ENCODE measurements at regions not wholly inside any gene's neighbourhood (a gene's known extent, or its start where the extent isn't known, plus 50 kb on each side); places are given as distances from the start of the nearest gene placed in this dataset.
"Not testable (repeated sequence)": the region's sequence is repeated elsewhere in the genome, so short reads cannot be mapped to it uniquely, and the experiment has no call there.

DNA sequence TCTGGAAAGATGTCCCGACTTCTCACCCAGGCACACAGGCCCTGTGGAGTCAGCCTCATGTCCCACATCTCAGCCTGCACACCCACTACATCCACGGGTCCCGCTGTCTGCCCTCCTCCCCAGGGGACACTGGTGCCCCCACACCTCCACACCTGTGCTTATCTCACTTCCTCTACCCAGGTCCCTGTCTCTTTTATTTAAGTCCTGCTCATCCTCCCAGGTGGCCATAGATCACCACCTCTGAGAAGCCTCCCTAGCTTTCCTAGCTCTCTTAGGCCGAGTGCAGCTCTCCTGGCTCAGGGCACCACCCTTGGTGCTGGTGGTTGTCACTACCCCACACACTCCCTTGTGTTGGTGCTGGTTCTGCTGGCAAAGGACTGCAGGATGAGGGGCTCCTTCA, 143.6 kb upstream of the PITX1 start:
- DNase-seq = no peak

DNA sequence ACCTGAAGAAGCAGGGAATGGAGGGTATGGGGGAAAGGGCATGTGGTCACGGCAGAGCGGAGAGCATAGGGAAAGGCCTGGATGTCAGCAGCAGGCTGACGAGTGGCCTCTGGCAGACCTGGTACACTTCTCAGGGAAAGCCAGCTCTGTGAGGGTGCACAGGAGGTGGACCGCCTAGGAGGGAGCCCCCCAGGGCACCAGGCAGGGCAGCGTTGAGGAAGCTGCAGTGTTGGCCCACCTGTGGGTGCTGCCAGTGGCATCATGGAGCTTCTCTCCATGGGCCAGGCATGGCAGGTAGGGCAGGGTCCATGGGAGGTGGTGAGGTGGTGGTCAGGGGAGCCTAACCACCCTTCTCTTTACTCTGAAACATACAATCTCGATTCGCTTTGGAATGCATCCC, 143.0 kb upstream of the PITX1 start:
- no peak for DNase-seq

DNA sequence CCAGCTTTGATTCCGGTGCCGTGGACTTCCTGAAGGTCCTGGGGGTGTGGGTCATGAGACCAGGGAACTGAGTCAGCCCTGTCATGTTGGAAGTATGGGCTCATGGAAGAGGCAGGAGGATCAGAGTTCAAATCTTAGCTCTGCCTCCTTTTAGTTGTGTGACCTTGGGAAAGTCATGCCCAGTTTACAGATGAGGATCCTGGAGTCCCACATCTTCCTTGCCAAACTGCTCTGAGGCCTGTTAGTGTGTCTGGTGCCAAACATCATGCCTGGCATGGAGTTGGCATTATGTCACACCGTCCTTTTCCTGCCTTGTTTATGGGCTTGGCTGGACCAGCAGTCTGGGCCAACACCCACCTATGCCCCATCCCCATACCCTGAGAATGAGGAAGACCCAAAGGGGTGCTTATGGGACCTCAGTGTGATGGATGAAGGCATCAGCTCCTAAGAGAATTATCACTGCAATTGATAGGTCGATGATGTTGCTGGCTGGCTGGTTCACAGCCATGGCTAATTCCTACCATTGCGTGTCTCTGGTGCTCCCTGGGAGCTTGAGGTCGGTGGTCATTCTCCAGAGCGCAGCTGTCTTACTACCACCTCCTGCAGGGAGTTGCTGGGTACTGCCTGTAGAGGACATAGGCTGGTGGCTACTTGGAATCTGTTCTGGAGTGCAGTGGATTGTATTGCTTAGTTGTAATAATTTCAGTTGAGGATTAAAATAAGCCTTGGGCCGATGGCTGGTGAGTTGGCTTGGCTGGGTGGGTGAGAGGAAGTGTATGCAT, 140.5 kb upstream of the PITX1 start:
- DNase-seq = no peak

DNA sequence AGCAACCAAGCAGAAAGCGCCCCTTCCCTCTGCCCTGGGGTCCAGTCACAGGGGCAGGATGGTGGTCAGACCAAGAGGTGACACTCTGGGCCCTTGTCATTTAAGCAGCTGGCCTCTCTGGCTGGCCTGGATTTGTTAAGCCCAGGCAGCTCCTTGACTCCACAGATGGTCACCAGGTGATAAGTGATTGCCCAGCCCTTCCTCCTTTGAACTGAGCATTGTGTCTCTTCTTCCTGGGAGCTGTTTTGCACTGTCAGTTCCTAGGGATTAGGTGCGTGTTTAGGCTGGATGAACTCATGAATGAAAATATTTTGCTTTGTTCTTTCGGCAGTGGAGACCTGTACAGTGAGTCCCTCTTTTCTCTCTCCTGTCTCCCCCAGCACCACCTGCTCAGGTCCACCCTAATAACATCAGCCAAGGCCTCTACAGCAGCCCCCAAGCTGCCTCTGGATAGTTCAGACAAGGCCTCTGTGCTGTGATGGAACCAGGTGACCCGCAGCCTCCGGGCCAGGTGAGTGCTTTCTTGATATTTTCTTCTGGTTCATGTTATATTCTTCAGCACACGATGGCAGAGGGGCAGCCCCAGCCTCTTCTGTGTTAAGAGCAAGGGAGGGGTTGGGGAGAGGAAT, 139.7 kb upstream of the PITX1 start:
- DNase-seq = no peak

DNA sequence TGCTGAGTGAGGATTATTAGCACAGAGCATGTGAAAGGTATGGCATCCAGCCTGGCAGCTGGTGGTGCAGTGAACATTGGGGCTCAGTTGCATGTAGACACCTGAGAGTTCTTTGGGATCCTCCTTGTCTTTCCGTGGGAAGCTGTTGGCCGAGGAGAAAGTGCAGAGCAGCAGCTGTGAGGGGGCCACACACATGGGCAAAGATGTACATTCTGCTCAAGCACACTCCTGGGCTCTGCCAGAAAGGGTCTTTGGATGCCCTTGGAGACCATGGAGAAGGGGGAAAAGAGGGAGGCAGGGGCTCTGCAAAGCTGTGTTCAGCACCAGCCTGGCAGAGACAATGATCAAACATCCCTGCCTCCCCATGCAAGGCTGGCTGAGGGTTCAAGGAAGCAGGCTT, 138.7 kb upstream of the PITX1 start:
- DNase-seq = no peak

DNA sequence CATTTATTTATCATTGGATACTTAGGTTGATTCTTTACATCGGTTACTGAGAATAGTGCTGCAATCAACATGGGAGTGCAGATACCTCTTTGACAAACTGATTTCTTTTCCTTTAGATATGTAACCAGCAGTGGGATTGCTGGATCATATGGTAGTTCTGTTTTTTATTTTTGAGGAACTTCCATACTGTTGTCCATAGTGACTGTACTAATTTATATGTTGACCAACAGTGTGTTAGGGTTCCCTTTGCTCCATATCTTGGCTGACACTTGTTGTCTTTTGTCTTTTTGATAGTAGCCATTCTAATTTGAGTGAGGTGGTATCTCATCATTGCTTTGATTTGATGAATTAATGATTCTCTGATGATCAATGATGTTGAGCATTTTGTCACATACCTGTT, 137.3 kb upstream of the PITX1 start:
- DNase-seq = no peak

DNA sequence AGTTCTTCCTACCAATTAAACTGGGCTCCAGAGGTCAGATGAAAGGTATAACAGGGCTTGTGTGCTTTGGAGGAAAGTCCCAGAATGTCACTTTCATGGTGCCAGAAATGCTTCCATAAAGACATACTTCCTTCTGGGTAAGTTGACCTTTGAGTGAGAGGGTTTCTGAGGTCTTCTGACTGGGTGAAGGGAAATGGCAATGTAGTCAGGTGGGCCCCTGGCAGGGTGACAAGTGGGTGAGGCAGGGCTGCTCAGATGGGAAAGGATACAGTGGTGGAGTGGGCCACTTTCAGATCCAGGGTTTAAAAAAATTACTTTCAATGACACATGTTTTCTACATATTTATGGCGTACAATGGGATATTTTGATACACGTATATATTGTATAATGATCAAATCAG, 136.5 kb upstream of the PITX1 start:
- no peak for DNase-seq

DNA sequence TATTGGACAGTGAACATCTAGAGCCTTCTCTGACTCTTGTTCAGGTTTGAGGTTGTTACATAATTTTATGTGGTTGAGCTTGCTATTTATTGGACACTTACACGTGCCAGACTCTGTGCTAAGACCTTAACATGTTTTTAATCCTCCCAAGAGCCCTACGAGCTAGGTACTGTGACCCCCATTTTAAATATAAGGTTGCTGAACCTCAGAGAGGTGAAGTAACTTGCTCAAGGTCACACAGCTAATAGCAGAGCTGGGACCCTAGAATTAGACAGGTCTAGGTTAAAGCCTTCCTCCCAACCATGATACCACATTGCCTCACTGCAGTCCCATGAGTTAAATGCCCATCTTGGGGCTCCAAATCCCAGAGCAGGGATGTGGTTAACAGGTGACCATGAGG, 135.7 kb upstream of the PITX1 start:
- DNase-seq = no peak

DNA sequence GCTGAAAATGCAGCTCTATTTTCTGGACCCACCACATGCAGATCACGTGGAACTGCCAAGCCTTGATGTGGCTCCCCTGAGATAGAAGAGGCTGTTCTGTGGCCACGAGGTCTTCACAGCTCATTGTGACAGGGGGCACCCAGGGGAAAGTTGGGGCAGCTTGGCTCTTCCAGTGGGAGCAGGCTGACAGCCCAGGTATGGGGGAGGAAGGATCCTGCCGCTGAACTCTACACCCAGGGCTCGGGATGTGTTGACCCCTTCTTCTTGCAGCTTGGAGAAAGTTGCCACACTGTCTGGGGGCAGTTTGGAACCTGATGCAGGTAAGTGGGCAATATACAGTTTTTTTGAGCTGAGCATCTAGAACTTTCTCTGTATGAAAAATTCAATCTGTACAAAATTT, 133.6 kb upstream of the PITX1 start:
- DNase-seq = no peak

DNA sequence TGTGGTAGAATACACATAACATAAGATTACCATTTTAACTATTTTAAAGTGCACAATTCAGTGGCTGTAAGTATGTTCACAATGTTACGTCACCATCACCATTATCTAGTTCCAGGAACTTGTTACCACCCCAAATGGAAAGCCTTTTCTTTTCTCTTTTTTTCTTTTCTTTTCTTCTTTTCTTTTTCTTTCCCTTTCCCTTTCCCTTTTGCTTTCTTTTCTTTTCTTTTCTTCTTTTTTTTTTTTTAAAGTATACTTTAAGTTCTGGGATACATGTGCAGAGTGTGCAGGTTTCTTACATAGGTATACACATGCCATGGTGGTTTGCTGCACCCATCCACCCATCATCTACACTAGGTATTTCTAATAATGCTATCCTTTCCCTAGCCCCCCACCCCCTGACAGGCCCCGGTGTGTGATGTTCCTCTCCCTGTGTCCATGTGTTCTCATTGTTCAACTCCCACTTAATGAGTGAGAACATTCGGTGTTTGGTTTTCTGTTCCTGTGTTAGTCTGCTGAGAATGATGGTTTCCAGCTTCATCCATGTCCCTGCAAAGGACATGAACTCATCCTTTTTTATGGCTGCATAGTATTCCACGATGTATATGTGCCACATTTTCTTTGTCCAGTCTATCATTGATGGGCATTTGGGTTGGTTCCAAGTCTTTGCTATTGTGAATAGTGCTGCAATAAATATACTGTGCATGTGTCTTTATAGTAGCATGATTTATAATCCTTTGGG, 131.0 kb upstream of the PITX1 start:
- not testable (repeated sequence) for DNase-seq

DNA sequence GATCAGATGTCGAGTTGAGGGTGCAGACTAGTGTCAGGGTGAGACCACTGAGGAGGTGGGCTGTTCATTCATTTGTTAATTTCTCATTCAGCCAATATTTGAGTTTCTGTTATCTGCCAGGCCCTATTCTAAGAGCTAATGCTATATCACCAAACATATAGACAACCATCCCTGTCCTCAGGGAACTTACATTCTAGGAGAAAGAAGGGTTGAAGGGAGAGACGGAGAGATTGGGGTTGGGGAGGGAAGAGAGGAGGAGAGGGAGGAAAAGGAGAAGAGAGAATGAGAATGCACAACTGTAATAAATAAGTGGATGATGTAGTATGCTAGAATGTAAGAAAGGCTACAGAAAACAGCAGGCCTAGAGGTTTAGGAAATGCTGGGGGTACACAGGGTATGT, 129.9 kb upstream of the PITX1 start:
- no peak for DNase-seq

DNA sequence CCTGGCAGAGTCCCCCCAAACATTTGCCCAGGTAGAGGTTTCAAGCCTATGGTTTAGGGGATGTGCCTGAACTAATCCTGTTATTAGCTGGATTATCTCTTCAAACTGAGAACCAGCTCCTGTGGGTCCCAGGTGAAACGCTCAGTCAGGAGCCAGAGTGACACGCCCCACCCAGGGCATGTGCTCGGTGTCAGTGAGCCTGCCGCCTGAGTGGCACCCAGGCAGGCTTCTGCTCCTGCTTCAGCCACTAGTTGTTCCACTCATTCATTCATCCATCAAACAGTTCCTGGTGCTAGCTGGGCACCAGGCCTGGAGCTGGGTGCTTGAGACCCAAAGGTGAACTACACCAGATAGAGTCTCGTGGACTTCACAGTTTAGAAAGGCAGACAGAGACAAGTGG, 129.4 kb upstream of the PITX1 start:
- DNase-seq = no peak

DNA sequence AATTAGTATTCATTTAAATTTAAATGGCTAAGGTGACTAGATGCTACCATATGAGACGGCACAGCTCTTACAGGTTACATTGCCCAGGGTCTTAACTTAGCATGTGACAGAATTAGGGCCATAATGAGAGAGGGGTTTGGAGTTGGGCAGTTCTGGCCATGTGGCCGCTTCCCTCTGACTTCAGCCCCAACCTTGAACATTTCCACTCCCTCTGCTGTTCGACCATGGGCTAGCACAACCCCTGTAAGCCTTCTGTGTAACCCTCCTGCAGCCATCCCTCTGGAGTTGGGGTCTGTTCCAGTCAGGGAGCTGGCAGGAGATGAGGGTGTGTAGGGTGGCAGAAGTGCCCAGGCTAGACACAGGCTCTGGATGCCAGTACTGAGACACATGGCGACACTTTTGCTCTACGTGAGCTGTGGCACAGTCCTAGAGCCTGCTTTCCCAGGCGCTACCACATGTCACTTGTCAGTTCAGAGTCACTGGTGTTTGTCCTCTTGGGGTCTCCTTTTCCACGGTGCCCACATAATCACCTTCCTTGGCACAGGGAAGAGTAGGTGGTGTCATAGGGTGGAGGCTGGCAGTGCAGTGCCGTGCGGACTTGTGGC, 128.7 kb upstream of the PITX1 start:
- DNase-seq = no peak

DNA sequence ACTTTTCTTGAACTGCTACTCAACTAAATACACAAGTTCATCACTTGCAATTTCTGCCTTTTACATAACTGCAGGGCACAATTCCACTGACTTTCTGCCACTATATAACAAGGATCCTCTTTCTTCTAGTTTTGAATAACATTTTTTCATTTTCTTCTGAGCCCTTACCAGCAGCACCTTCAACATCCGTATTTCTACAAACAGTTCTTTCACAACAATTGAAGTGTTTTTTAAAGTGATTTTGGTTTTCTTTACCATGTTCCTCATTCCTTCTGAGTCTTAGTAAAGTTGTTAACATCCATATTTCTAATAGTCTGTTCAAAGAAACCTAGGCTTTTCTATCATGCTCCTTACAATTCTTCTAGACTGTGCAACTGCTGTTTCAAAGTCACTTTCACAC, 127.2 kb upstream of the PITX1 start:
- no peak for DNase-seq

DNA sequence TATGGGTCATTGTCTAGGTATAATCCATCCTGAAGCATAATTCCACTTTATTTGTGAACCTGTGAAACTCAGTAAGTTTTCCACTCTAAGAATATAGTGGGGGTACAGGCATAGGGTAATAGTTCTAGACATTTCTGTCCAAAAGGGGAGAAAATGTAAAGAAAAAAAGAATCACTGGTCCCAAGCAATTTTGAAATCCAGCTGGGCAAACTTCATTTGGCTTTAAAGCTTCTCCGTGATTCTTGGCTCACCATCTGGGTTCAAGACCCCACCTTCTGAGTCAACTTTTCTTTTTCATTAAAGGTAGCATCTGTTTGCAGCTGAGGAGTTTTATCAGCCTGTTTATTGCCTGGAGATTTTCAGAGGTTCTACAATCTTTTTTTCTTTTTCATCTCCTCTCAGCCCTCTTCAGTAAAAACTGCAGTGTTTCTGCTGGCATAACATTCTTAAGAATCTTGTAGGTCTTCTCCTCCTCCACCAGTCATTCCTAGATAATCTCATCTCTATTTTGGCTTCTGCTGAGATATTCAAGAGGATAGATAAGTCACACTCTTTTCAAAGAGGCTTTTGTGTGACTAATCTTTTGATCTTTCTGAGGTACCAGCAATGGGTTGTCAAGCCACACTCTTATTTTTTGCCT, 126.1 kb upstream of the PITX1 start:
- DNase-seq = no peak

DNA sequence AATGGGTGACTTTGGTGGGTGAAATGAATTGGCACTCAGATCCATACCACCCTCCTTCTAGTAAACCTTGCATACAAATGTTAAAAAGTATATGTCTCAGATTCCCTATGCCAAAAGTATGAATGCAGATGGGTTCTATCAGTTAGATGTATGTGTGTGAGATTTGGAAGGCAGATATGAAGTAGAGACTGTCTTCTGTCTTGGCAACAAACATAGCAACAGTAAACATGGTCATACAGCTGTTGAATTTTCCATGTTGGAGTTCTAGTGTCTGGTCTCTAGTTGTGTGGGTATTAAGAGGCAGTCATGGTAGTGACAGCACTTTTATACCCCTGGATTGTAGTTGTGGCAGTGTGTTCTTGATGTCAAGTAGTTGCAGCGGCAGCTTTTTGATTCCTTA, 125.6 kb upstream of the PITX1 start:
- no peak for DNase-seq

DNA sequence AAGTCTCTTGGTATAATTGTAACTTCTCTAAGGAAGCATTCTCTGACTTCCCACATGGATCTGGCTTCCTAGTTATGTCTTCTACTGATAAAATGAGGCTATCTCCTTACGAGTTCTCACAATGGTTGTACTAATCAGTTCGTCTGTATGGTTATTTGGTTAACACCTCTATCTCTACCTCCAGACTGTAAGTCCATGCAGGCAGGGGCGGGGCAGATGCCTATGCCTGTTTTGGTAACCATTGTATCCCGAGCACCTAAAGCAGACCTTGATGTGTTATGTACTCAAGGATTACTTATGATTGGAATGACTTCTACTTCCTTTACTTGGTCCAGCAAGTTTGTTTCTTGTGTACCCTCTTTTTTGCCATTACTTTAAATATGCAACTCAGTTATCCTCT, 125.0 kb upstream of the PITX1 start:
- DNase-seq = no peak

DNA sequence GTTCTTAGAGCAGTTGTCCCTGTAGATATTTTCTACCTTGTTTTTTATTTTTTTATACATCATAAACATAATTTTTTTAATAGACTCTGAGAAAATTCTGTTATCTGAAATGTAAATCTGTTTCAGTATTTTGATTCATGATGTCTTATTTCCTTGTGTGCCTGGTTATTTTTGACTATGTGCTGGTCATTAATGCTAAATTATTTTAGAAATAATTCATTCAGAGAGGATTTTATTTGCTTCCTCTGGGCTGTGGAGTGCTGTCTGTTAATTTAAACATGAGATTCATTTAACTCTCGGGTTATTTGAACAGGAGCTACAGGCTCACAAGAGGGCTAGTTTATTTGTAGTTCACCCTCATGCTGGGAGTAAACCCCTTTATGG, 124.3 kb upstream of the PITX1 start:
- no peak for DNase-seq

DNA sequence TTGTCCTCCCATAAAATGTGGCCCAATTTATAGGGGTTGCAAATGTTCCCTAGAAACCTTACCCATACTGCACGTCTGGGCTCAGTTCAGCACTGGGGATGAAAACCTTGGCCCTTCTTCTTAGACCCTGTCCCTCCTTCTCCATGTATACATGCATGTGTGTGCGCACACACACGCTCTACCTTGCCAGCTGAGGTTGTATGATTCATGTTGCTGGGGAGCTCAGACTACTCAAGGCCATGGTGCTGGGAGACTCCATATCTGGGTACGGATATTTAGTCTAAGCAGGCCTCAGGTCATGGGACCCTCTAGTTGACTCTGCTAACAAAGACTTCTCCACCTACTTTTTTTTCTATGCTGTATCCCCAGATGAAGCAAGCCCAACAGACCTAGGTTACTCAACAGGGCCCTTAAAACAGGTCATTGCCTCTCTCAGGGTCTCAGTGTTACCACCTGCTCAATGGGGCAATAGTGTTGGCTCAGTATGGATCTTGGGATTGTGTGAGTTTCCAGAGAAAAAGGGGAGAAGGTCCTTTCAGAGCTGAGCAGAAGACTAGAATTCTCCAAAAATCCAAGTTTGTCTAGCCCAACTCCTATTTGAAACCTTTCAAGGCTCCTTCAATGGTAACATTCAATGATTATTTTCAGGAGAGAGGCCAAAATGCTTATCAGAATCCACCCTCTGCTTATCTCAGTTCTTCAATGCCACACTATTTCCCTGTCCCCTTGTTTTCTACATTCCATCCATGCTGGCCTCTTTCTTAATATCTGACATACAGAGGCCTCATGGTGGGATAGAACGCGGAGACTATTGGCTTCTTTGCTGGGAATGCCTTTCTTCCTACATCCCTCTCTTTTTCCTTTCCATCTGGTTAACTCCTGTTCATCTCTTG, 123.6 kb upstream of the PITX1 start:
- DNase-seq = no peak

DNA sequence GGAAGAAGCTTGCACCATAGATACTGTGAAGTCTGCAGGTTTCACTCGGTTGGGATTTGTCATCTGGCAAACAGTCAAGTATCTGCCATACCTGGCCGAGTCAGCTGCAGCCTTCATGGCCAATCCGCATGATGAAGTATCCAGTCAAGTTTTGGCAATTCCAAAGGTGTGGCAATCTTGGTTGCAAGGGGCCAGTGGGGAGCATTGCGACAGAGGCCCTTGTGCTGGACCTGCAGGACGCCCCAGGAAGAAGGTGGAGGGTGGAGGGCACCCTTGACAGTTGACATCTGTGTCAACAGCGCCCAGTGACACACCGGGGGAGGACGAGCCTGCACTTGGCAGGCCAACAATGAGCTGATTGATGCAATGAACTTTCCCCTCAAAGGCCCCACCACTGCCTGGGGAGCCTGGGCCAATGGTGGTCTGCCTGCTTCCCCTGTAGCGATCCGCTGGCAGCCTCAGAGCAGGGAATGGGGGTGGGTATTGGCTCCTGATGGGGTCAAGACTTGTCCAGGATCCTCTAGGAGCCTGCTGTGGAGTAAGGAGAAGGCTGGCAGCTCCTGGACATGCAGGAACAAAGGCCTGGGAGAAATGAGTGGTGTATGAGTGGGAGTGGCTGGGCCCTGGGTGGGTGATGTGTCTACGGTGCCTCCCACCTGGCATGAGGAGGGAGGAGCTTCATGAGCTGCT, 122.8 kb upstream of the PITX1 start:
- DNase-seq = no peak

DNA sequence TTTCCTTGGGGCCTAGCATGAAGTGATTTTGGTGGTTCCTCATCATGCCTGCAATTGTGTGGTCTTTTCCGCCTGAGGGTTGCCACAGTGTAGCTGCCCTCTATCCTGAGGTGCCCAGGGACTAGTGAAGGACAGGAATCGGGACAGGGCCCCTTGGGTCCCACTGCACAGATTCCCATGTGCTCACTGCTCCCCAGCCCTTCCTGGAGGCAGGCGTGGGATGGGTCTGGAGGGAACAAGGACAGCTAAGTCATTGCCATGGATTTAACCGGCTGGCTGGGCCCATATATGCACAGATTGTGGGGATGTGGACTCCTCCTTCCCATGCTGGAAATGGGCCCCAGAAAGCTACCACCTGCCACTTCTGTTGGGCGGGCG, 122.3 kb upstream of the PITX1 start:
- no peak for DNase-seq
